Colonic mucosa (tissue), 4 donors: ENCODE measurements at regions not wholly inside any gene's neighbourhood (a gene's known extent, or its start where the extent isn't known, plus 50 kb on each side); places are given as distances from the start of the nearest gene placed in this dataset.
"Not testable (repeated sequence)": the region's sequence is repeated elsewhere in the genome, so short reads cannot be mapped to it uniquely, and the experiment has no call there.

Experiments
- DNase-seq: peaks from one replicate; pipeline ENCODE4 v3.0.0-alpha.2; 2020
- H3K27ac ChIP-seq: fragments of 200-600 bp; one replicate; pipeline ENCODE4 v1.8.0; 2021
- H3K27me3 ChIP-seq: fragments of 200-600 bp; one replicate; pipeline ENCODE4 v1.8.0; 2021
- H3K36me3 ChIP-seq: fragments of 200-600 bp; one replicate; pipeline ENCODE4 v1.8.0; 2021
- H3K4me1 ChIP-seq: fragments of 200-600 bp; one replicate; pipeline ENCODE4 v1.8.0; 2021; ENCODE audit warnings: mild to moderate bottlenecking
- H3K4me3 ChIP-seq: fragments of 200-600 bp; one replicate; pipeline ENCODE4 v1.8.0; 2021
- H3K9ac ChIP-seq, 2 donors: one replicate each; pipeline ENCODE4 v1.7.0; 2013; ENCODE audit warnings: control low read depth in 2 of 2, low read depth in 2 of 2, low read length in 2 of 2
- H3K9me3 ChIP-seq: fragments of 200-600 bp; one replicate; pipeline ENCODE4 v1.8.0; 2021
- intact Hi-C: fragments of 100-400 bp; cut with DNase I; formaldehyde crosslinking; loops from one replicate; pipeline ENCODE4 v1.14.1; 2022
- TF ChIP-seq, protein P1 (sequence below): fragments of 200-600 bp; IDR thresholded peaks from one replicate; pipeline ENCODE4 v1.8.0; 2022; ENCODE audit warnings: antibody characterized with exemption, mild to moderate bottlenecking
- donor health status: healthy.
- donor health status: DM: no; HTN: no; CAD: no.
- donor health status: DM: no; HTN: no; CAD: no.

DNA sequence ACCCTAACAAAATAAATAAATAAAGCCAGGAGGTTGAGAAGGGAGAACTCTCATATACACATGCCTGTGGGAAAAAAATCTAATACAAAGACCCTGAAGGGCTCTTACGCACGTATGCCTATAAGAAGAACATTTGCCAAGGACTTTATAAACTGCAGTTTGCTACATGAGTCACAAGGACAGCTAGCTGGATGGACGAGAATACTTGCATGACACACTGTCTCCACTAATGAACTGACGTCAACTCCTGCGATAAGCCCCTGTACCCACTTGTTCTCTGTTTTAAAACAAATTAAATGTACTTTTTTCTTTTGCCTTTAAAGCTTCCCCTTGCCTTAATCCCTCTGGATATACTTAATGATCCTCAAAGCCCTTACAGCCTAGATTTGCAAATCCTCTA lies 374.6 kb upstream of the GHITM start:
- no peaks in the 10 kb centered on the region for H3K9me3 ChIP-seq
- TF ChIP-seq, protein P1, sequence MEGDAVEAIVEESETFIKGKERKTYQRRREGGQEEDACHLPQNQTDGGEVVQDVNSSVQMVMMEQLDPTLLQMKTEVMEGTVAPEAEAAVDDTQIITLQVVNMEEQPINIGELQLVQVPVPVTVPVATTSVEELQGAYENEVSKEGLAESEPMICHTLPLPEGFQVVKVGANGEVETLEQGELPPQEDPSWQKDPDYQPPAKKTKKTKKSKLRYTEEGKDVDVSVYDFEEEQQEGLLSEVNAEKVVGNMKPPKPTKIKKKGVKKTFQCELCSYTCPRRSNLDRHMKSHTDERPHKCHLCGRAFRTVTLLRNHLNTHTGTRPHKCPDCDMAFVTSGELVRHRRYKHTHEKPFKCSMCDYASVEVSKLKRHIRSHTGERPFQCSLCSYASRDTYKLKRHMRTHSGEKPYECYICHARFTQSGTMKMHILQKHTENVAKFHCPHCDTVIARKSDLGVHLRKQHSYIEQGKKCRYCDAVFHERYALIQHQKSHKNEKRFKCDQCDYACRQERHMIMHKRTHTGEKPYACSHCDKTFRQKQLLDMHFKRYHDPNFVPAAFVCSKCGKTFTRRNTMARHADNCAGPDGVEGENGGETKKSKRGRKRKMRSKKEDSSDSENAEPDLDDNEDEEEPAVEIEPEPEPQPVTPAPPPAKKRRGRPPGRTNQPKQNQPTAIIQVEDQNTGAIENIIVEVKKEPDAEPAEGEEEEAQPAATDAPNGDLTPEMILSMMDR, result no peak
- H3K4me3 ChIP-seq, result no peak overlapping the region
- DNase-seq, result no peak
- H3K27me3 ChIP-seq, result no peaks in the 10 kb centered on the region
- no peaks in the 10 kb centered on the region for H3K36me3 ChIP-seq
- H3K9ac ChIP-seq, result no peak overlapping the region
- no peak overlapping the region for H3K27ac ChIP-seq
- intact Hi-C loops, result no loop called here
- no peaks in the 10 kb centered on the region for H3K4me1 ChIP-seq

DNA sequence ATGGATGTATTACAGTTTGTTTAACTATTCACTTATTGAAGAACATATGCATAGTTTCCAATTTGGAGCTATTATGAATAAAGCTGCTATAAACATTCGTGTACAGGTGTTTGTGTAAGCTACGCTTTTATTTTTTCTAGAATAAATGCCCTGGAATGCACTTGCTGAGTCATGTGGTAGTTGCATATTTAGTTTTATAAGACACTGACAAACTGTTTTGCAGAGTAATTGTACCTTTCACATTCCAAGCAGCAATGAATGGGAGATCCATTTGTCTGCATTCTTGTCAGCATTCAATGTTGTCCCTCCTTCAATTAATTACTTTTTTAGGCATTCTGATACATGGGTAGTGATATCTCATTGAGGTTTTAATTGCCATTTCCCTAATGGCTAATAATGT lies 373.6 kb upstream of the GHITM start:
- intact Hi-C loops, result no loop called here
- H3K9me3 ChIP-seq, result no peaks in the 10 kb centered on the region
- DNase-seq, result no peak
- no peak overlapping the region for H3K4me3 ChIP-seq
- no peak overlapping the region for H3K9ac ChIP-seq
- H3K4me1 ChIP-seq, result no peaks in the 10 kb centered on the region
- H3K27ac ChIP-seq, result no peak overlapping the region
- H3K36me3 ChIP-seq, result no peaks in the 10 kb centered on the region
- TF ChIP-seq, protein P1, result no peak
- no peaks in the 10 kb centered on the region for H3K27me3 ChIP-seq

DNA sequence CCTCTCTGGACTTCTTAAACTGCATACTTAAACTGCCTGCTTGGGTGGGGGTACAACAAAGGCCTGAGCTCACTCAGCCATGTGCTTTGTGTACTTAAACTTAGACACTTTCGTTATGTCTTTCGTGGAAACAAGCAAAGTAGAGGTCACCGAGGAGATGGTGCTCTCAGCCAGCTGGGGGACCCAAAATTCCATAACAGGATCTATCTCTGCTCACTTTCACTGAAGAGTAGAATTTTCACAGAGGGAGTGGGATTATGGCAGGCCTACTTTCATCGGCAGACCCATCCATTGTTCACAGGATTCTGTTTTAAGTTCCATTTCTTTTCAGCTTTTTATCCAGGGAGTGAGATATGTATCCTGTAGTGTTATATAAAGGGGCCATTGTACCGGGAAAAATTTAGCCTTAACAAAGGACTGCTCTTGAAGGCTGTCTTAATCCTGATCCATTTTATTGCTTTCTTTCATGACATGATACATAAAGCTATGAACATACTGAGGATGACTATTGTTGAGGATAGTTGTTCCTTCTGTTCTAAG lies 370.0 kb upstream of the GHITM start:
- Histone ChIP-seq H3K9ac (no peak overlapping the region), H3K27ac (no peak overlapping the region), H3K36me3 (no peaks in the 10 kb centered on the region), H3K4me1 (no peaks in the 10 kb centered on the region), H3K4me3 (no peak overlapping the region), H3K27me3 (no peaks in the 10 kb centered on the region), H3K9me3 (no peaks in the 10 kb centered on the region)
- intact Hi-C loops, result no loop called here
- TF ChIP-seq, protein P1, result no peak
- no peak for DNase-seq

DNA sequence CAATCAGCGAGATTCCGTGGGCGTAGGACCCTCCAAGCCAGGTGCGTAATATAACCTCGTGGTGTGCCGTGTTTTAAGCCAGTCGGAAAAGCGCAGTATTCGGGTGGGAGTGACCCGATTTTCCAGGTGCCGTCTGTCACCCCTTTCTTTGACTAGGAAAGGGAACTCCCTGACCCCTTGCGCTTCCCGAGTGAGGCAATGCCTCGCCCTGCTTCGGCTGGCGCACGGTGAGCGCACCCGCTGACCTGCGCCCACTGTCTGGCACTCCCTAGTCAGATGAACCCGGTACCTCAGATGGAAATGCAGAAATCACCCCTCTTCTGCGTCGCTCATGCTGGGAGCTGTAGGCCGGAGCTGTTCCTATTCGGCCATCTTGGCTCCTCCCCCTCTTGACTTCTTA lies 352.6 kb upstream of the GHITM start:
- H3K4me3 ChIP-seq, intact Hi-C loops, H3K27ac ChIP-seq, H3K9me3 ChIP-seq, H3K4me1 ChIP-seq, H3K27me3 ChIP-seq, H3K36me3 ChIP-seq, H3K9ac ChIP-seq, DNase-seq: not testable (repeated sequence)

DNA sequence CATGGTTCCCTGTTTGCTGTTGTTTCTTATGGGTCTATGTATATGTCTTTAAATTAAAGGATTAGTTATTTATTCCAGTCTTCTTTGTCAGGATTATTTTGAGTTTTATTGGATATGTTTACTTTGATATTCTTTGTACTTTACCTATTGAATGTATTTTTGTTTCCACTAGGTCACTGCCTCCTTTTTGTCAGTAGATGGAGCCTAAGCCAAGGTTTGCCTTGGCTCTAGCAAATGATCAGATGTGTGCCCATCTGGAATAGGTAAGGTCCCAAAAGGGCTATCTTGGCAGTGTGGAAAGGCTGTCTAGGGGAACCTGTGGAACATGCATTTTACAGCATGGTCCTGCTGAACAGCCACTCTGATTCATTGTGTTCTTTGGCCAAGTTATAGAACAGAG lies 337.3 kb upstream of the GHITM start:
- no peaks in the 10 kb centered on the region for H3K9me3 ChIP-seq
- TF ChIP-seq, protein P1, result no peak

DNA sequence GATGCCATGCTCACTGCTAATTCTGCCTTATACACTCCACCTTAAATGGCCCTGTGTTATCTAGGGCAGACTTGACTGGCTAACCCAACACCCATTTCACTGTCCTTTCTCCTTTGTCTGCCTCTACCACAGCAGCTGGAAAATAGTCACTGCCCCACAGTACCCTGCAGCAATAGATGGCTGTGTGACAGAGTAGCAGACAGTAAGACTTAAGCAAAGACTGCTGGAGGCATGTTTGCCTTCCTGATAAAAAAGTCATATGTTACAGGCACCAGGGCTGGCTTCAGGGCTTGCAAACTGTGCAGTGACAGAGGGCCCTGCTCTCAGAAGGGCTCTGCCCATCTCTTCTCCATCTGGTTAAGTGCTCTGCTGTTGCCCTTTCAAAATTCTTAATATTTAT lies 332.6 kb upstream of the GHITM start:
- TF ChIP-seq, protein P1, result no peak
- DNase-seq, result no peak
- H3K4me1 ChIP-seq, result no peaks in the 10 kb centered on the region
- H3K36me3 ChIP-seq, result no peaks in the 10 kb centered on the region
- no peak overlapping the region for H3K9ac ChIP-seq
- H3K4me3 ChIP-seq, result no peak overlapping the region
- no peaks in the 10 kb centered on the region for H3K9me3 ChIP-seq
- intact Hi-C loops, result no loop called here
- no peak overlapping the region for H3K27ac ChIP-seq
- H3K27me3 ChIP-seq, result no peaks in the 10 kb centered on the region

More for the DNA sequence above, 337.3 kb upstream of the GHITM start:
- no peak overlapping the region for H3K9ac ChIP-seq
- no peak for DNase-seq
- H3K4me3 ChIP-seq, result no peak overlapping the region
- H3K27ac ChIP-seq, result no peak overlapping the region
- H3K27me3 ChIP-seq, result no peaks in the 10 kb centered on the region
- H3K4me1 ChIP-seq, result no peaks in the 10 kb centered on the region
- intact Hi-C loops, result no loop called here
- H3K36me3 ChIP-seq, result no peaks in the 10 kb centered on the region
